ENCODE measurements at regions not wholly inside any gene's neighbourhood (a gene's known extent, or its start where the extent isn't known, plus 50 kb on each side); places are given as distances from the start of the nearest gene placed in this dataset.
"Not testable (repeated sequence)": the region's sequence is repeated elsewhere in the genome, so short reads cannot be mapped to it uniquely, and the experiment has no call there.

DNA sequence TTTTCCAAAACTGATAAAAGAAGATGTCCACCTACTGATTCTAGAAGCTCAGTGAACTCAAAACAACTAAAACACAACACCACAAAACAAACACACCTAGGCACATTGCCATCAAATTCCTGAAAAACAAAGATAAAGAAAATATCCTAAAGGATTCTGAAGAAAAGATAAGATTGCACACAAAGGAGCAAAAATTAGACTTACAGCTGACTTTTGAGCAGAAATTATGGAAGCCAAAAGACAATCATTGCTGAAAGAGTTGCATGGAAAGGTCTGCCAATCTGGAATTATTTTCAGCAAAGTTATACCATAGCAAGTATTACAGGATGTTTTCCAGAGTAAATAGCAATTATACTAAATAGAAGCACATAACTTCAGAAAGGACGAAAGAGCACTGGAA is 128.2 kb upstream of the IRX2 start:
- no peak for DNase-seq

DNA sequence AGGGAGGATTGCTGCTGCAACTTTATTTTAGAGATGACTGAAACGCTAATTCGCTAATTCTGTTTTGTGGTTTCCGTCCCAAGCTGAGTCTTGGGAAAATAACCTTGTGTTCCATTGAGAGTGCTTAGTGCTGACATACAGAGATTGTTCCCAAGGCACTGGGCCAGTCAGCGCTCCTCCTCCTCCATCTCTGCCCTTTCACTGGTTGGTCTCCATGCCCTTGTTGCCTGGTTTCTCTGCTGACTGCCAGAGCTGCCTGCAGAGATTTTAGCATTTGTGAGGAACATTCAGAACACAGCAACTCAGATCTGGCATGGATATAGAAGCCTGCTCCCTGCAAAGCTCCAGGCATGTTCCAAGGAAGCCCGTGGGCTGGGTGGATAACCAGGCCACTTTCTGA is 126.0 kb upstream of the IRX2 start:
- DNase-seq: peak in 1 of 2 donors; percentile 68

DNA sequence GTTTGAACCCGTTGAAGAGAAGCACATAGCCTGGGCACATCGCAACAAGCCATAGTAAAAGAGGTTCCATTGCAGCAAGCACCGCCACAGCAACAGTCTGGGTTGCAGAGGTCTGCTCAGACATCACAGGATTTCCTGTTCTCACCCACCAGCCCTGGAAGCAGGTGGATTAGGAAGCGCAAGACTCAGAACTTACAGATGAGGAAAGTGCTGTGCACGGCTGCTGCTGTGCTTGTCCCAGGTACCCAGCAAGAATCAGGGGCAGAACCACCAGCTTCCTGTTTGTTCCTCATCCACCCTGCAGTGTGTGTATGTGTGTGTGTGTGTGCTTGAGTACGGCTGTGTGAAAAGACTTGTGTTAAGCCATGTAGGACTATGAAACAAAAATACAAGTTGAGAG is 124.7 kb upstream of the IRX2 start:
- no peak for DNase-seq

DNA sequence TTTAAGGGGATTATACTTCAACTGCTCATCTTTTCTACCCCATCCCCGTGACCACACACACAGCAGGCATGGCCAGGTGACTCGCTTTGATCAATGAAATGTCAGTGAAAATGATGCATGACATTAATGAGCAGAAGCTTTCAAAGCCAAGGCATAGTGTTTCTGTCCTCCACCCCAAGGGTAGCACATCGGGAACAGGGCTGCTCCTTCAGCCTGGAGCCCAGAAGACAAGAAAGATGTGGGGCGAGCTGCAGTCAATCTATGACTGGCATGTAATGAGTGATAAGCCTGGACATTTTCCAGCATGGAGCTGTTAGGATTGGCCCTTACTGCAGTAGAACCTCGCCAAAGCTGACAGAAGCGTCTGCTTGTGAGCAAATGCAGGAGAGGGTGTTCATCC is 122.6 kb upstream of the IRX2 start:
- no peak for DNase-seq

DNA sequence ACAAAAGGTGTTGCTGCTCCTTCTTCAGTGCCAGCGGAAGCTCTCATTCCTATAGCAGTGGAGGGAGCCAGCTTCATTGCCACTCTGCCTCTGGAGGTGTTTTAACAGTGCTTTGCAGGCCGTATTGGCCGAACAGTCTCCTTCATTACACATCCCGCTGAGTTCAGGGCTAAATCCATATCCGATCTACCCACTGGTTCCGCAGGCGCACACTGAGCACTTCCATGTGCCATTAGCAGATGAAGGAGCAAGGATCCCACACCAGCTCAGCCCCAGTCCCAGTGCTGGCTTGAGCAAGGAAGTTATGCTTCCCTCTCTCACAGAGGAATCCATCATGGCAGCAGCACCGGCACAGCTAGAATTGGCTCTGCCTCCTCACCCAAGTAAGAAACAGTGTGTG is 121.2 kb upstream of the IRX2 start:
- DNase-seq: no peak

DNA sequence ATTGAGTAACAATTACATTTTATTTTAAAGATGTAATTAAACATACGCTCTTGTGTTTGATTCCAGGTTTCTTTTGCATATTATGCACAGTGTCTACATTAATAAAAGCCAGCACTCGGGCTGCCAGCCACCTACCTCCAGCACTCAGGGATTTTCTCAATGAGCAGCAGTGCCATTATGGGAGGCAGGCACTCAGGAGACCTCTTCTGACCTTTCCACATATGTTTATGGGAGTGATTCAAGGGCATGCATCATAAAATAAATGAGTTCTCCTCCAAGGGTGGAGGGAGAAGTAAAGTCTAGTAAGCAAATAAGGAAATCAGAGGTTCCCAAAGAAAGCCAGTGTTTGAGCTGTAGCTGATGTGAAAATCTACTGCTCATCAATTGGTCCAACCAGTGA is 119.8 kb upstream of the IRX2 start:
- no peak for DNase-seq

DNA sequence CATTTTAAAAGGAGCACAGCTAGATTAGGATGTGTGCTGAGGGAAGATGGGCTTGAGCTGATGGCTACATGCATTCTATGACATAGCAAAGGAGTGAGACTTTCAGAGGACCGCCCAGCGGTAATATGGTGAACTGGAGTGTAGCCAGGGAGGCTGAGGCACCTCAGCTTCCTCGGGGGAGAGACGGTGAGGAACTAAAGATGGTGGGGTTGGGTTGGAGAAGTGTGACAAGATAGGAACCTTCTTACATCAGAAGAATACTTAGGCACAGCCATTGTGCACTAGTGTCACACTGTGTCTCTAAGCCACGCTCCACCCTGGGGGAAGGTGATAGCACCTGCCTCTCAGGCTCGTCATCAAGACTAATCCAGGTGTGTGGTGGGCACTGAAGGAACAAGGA is 118.0 kb upstream of the IRX2 start:
- no peak for DNase-seq

DNA sequence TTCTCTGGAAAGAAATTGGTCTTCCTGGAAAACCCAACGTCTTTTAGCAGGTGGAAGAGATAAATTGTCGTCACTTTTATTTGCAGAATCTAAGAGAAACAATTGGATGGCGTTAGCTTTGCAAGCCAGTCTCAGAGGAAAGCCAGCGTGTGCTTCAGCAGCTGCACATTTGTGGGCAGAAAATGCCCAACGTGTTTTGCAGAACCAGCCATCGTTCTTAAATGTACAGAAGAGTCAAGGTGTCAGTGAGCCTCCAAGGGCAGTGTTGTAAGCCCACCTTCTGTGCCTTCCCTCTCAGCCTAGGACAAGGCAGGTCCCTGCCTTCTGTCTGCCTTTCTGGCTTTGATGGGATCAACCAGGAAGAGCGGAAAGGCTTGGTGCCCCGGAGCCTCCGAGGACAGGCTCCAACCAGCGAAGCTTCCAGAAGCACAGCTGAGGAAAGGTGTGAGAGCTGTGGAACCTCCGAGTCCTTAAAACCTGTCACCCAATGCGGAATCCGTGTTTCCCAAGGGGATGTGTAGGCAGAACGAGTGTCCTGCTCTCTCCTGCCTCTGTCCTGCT is 116.0 kb upstream of the IRX2 start:
- no peak for DNase-seq

DNA sequence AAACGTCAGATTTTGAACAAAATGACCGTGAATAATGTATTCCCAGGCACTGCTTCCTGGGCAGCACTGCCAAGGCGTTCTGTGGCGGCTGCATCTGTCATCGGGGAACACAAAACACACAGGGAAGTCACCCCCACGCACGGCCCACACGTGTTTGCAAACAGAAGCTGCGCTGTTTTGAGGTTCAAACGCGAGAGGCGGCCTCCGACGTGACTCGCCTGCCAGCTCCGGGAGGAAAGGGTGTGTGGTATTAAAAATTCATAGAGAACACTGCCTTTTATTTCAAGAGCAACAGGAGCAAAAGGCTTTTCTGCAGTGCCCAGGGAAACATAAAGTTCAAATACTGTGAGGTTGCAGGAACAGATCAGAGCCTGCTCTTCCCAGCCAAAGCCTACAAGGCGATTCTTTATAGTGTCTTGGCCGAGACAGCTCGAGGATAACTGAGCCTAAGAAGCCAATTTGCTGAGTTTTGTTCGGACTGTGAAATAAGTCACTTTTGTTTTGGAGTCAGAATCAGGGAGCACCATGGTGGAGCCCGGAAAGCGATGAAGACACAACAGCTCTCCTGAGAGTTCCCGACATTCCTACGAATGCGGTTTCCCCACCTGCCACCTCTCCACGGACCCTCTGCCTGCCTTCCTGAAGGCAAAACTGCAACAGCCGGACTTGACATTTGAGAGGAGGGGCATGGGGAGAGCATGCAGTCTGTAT is 115.3 kb upstream of the IRX2 start:
- DNase-seq: no peak

DNA sequence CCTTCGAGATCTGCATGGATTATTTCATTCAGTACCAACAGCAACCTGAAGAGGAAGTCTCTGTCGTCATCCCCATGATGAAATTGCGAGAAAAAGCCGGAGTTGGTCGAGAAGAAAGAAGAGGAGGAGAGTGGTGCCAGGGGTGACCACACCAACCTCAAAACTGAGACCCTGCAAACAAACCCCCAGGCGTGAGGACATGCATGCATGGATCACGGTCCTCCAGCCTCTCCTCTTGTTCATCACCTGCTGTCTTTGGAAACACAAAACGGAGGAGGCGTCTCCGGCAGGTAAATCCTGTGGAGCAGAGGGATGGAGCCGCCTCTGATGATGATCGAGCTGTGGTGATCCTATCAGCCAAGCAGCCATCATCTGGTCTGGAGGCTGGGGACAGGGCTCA is 114.4 kb upstream of the IRX2 start:
- no peak for DNase-seq

DNA sequence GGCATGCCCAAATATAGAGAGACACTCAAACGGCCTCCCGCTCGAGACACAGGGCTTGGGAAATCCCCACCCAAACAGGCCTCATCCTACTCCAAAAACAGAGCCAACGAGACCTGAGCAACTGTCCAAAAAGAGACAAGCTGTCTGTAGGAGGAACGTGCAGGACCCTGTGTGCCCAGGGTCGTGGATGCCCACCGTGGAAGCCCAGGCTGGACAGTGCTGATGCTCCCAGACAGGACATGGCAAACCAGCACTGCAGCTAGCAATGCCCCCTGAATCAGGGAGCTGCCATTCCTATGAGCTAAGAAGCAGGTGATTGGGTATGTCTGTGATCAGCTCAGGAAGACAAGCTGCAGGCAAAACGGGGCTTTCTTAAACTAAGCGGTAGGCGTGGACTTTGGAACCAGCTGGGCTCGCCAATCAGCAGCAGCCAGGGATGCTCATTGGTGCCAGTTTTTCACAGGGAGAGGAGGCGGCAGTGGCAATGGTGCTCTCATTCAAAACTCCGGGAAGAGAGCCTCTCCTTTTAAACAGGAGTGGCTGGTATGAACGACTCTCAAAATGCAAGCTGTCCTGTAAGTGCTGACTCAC is 113.1 kb upstream of the IRX2 start:
- DNase-seq: no peak

DNA sequence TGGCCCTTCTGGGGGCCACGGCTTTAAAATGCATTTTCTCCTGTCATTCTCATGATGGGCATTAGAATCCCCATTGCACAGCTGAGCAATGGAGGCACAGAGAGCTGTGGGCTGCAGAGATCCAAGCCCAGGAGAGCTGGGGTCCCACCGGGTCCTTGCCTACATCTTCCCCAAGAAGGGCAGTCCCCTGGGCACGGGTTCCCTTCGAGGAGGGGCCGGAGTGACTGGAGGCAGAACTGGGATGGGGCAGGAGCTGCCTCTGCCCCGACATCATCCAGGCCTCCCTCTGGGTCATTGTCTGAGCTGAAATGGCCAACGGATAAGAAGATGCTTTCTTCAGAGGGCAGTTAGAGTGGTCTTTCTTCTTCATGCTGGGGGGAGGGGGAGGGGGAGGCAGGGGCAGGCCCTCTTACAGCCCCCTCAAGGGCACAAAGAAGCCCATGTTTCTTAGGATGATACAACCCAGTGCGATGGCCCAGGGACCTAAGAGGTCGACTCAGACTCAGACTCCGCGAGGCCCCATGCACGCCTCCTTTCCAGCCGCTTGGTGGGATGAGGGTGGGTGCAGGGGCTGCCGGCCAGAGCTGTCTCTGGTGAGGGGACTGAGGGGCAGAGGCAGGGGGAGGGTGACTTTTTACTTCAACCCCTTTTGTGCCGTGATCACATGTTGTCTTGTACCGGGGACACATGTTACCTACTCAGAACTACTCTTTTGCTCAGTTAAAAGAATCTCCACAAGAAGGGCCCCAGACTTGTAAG is 112.4 kb upstream of the IRX2 start:
- no peak for DNase-seq

DNA sequence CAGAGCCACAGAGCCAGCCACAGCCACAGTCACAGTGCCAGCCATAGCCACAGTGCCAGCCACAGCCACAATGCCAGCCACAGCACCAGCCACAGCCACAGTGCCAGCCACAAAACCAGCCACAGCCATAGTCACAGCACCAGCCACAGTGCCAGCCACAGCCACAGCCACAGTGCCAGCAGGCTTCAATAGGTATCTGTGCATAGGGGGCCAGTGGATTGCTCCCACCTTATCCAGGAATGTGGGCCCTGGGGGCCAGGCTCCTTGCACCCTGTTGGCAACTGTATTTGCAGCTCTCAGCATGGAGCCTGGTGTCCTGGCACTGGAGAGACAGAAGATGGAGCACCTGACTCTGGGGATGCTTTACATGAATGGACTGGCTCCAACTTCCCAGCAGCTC is 111.7 kb upstream of the IRX2 start:
- DNase-seq: no peak

DNA sequence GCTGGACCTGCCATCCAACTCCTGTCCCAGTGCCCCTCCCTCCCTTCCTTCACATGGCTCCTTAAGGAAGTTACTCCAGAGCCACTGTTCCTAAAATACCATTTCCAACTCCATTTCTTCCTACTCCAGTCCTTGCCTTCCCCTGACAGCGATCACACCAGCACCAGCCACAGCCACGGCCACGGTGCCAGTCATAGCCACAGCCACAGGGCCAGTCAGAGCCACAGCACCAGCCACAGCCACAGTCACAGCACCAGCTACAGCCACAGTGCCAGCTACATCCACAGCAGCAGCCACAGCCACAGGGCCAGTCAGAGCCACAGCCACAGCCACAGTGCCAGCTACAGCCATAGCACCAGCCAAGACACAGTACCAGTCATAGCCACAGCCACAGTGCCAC is 110.7 kb upstream of the IRX2 start:
- not testable (repeated sequence) for DNase-seq

DNA sequence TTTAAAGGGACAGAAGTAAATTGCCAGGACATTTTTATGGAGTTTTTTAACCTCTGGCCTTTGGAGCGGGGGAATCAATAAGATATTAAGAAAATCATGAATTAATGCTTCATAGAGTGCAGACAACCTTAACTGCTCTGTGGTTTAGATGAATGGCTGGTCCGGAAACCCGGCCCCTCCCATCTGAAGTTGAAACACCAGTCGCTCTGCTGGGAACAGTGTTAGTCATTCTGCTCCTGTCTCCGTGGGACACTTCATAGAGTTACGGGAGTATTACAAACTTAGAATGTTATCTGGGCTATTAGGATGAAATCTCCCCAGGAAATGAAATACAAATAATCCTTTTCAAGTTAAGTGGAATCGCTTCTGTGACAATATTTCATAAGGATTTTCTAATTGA is 110.1 kb upstream of the IRX2 start:
- DNase-seq: no peak

DNA sequence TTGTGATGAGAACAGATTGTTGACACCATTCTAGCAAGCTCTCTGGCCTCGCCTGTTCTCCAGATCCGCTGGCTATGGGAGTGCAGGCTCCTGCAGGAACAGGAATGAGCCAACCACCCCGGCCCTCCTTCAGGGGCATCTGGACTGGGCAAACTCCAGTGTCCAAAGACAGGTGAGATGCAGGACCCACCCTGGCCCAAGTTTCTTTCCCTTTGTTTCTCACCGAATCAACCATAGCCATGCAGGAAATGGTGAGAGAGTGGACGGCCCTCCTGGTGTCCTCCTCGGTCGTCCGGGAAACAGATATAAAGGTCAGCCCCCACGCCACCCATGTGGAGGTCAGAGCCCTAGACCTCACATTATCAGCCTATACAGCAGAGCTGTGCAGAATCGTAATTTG is 108.6 kb upstream of the IRX2 start:
- DNase-seq: no peak

DNA sequence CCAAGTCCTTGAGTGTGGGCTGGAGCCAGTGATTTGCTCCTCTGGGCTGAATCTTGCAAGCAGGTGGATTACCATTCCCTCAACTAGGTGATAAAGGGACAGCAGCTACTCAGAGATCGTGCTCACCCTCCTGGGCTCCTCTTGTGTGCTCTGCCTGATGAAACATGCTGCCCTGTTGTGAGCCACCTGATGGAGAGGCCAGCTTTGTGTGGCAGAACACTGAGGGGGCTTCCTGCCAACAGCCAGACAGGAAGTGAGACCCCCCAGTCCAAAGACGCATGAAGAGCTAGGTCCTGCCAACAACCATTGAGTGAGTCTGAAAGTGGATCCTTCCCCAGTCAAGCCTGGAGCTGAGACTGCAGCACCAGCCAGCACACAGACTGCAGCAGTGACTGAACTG is 106.4 kb upstream of the IRX2 start:
- no peak for DNase-seq

DNA sequence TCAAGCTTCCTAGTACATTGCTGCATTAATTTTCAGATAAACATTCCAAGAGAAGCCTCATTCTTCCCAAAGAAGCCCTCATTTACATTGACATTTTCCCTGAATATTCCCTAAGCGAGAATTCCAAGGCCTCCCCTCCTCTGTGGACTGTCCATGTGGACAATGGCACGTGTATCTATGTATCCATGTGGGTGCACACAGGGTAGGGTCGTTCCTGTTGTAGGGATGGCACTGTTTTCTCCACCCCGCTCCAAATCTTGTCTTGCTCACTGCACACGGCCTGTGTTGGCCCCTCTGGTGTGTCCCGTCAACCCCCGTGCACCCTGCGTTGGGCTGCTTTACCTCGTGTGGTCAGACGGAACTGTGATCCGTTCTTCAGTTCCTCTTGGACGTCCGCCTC is 104.7 kb upstream of the IRX2 start:
- DNase-seq: no peak

DNA sequence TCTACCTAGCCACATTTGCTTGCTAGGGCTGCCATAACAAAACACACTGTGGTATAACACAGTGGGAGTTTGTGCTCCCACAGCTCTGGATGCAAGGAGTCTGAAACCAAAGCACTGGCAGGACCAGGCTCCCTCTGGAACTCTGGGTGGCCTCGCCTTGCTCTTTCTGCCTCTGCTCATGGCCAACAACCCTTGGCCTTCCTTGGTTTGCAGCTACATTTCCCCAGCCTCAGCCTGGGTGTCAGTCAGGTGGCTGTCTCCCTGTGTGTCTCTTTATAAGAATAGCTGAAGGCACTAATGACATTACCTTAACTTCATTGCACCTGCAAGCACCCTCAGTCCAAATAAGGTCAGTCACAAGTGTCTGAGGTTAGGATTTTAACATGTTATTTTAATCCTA is 101.0 kb upstream of the IRX2 start:
- DNase-seq: no peak

DNA sequence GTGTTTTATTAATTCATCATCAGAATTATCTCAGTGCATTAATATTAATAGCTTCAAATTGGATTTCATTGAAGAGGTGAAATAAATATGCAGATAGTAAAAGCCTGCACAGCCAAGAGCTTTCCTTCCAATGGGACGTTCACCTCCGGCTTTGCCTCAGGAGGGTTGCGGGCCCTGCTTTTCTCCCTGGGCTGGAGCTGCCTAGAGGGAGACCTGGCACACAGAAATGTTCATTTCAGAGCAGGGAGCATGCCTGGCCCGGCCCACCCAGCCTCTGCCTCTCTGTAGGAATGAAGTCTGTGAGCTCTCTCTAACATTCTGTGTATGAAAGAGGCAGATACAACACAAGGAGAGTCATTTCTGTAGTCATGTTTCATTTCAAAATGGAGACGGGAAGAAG is 100.4 kb upstream of the IRX2 start:
- no peak for DNase-seq

DNA sequence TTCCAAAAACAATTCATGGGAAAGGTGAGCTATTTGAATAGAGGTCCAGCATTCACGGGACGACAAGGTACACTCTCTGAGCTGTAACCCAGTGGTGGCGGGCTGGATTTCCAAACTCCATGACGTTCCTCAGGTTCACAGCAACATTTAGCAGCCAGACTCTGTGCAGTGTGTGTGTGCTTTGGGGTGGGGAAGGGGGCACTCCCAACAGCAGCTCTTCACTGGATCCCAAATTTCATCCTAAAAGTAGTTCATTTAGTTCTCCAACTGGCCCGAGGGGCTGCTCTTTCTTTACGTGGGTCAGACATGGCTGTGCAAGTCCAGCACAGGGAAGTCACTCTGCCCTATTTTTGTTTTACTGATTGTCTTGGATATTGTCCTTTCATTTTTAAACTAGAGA is 98.0 kb upstream of the IRX2 start:
- no peak for DNase-seq

DNA sequence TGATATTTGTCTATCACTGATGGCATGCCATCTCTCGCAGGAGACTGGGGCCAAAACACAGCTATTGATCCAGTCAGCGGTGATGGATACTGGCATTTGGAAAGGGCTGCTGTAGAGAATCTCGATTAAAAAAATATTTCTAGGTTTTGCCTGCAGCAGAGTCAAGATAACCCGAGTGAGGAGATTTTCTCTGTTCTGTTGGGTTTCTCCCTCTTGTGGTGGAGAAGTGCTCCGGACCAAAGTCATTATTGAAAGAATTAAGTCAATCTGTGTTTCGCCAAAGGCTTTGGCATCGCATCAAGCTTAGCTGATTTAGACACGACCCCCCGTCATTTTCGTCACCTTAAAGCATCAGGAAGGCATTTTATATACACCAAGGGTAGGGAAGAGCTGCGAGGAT is 97.1 kb upstream of the IRX2 start:
- no peak for DNase-seq

DNA sequence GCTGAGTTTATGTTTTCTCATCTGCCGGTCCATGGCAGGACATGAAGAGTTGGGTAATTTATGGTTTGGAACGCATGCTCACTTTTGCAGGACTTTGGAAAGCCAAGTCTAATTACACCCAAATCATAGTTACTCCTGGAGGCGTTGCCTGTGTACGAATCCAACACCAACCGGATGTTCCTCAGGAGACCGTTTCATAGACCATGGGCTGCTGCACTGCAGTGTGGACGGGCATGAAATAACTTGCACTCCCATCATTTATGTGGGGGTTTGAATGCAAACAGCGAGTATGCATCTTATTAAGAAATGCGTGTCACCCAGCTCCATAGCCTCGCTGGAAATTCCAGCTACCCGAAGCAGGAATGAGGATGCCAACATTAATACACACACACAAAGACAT is 96.1 kb upstream of the IRX2 start:
- no peak for DNase-seq

DNA sequence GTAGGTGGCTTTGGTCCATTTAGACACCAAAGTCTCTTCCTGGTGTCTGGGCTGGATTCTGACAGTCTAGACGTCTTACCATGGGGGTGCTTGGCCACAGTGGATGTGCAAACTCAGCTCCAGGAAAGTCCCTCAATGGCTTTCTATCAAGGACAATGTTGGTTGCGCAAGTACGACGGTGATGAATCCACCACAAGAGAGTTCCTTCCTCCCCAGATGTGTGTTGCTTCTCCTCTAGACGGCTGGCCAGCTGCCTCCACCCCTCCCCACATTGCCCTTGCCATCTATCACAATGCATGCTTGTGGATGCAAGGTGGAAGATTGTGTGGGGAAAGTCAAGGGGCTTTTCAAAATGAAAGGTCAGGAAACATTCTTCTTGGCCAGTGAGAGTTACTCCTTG is 89.7 kb upstream of the IRX2 start:
- DNase-seq: no peak

Data from hippocampal formation (tissue), 2 donors.